PC-3 (cell line): ENCODE measurements at regions not wholly inside any gene's neighbourhood (a gene's known extent, or its start where the extent isn't known, plus 50 kb on each side); places are given as distances from the start of the nearest gene placed in this dataset.

Source experiments
- ATAC-seq: fragments of 200-7000 bp; cut with Tn5 transposase; 2 replicates; pipeline ENCODE4 v1.9.1; 2020; ENCODE audit warnings: mild to moderate bottlenecking, moderate library complexity
- BruUV-seq: library from RNA; stranded (reverse); fragments of 400-500 nt; replicated peaks from 2 replicates; lab custom pipeline; 2021; lab: Mats Ljungman, UMichigan
- CTCF ChIA-PET: fragments of 300-600 bp; sonication (Branson Sonifier 250); formaldehyde crosslinking; loops from one replicate; lab custom pipeline; 2022; ENCODE audit warnings: antibody characterized with exemption; lab: Charles Lee
- POLR2A ChIA-PET: fragments of 300-600 bp; sonication (Branson Sonifier 250); formaldehyde crosslinking; loops from one replicate; lab custom pipeline; 2022; ENCODE audit warnings: antibody characterized with exemption; ENCODE audit not compliant: unreplicated experiment; lab: Charles Lee
- DNase-seq: peaks from one replicate; pipeline ENCODE4 v3.0.0-alpha.2; 2015
- H2AFZ ChIP-seq: fragments of 300-600 bp; sonication (generic); 2 replicates; pipeline ENCODE4 v1.6.0; 2016; ENCODE audit warnings: antibody characterized with exemption, low read length
- H3F3A ChIP-seq: fragments of 300-600 bp; sonication (generic); one replicate; pipeline ENCODE4 v1.6.0; 2017; ENCODE audit warnings: antibody characterized with exemption, low read length, control low read depth, mild to moderate bottlenecking; ENCODE audit not compliant: unreplicated experiment
- H3K27ac ChIP-seq: fragments of 300-600 bp; sonication (generic); 2 replicates; pipeline ENCODE4 v1.5.1; 2016; ENCODE audit warnings: mild to moderate bottlenecking, low read length
- H3K27me3 ChIP-seq: fragments of 300-600 bp; sonication (generic); 2 replicates; pipeline ENCODE4 v1.6.1; 2016; ENCODE audit warnings: low read length, mixed read lengths
- H3K36me3 ChIP-seq: fragments of 300-600 bp; sonication (generic); 2 replicates; pipeline ENCODE4 v1.6.1; 2016; ENCODE audit warnings: low read depth, mixed run types, low read length, mixed read lengths
- H3K4me1 ChIP-seq: fragments of 300-600 bp; sonication (generic); 2 replicates; pipeline ENCODE4 v1.5.1; 2016; ENCODE audit warnings: low read length; ENCODE audit not compliant: insufficient read depth
- H3K4me2 ChIP-seq: fragments of 300-600 bp; sonication (generic); 2 replicates; pipeline ENCODE4 v1.6.0; 2016; ENCODE audit warnings: low read length
- H3K4me3 ChIP-seq: fragments of 300-600 bp; sonication (generic); 2 replicates; pipeline ENCODE4 v1.5.1; 2016; ENCODE audit warnings: mild to moderate bottlenecking, low read length, mixed read lengths
- H3K79me2 ChIP-seq: fragments of 300-600 bp; sonication (generic); 2 replicates; pipeline ENCODE4 v1.6.1; 2017; ENCODE audit warnings: low read length, mixed read lengths
- H3K9ac ChIP-seq: fragments of 300-600 bp; sonication (generic); 2 replicates; pipeline ENCODE4 v1.6.0; 2016; ENCODE audit warnings: mild to moderate bottlenecking, low read length
- H3K9me2 ChIP-seq: fragments of 300-600 bp; sonication (generic); replicated peaks from 2 replicates; pipeline ENCODE4 v1.6.1; 2016; ENCODE audit warnings: mixed run types, low read length, mixed read lengths
- H3K9me3 ChIP-seq: fragments of 300-600 bp; sonication (generic); 2 replicates; pipeline ENCODE4 v1.6.1; 2016; ENCODE audit warnings: low read length, mixed read lengths
- H4K20me1 ChIP-seq: fragments of 300-600 bp; sonication (generic); 2 replicates; pipeline ENCODE4 v1.6.1; 2016; ENCODE audit warnings: low read length, mixed read lengths
- CTCF ChIP-seq: fragments of 300-600 bp; sonication (generic); conservative IDR thresholded peaks from 2 replicates; pipeline ENCODE4 v1.5.1; 2017; ENCODE audit warnings: antibody characterized with exemption, low read depth, mild to moderate bottlenecking, low read length
- EZH2 ChIP-seq: fragments of 300-600 bp; sonication (generic); IDR thresholded peaks from one replicate; pipeline ENCODE4 v1.6.1; 2017; ENCODE audit warnings: antibody characterized with exemption, mild to moderate bottlenecking, low read length; ENCODE audit not compliant: unreplicated experiment
- EZH2phosphoT487 ChIP-seq: fragments of 300-600 bp; sonication (generic); IDR thresholded peaks from 2 replicates; pipeline ENCODE4 v1.6.1; 2018; ENCODE audit warnings: mild to moderate bottlenecking, antibody characterized with exemption, low read length, borderline replicate concordance
- intact Hi-C: fragments of 100-400 bp; cut with micrococcal nuclease; formaldehyde crosslinking; loops from 2 replicates; pipeline ENCODE4 v1.9.0; 2023

GRCh38 chr6:88458662-88459061, 292.5 kb upstream of the CNR1 start:
- H3K79me2 ChIP-seq = no peaks in the 10 kb centered on the region
- ATAC-seq = no peak
- no peaks in the 10 kb centered on the region for H3F3A ChIP-seq
- no peak overlapping the region for H2AFZ ChIP-seq
- ChIA-PET CTCF (no interaction called here), POLR2A (no interaction called here)
- H3K27me3 ChIP-seq = peaks cover 13% of the 10 kb centered on the region; the same call in 1 of the 2 replicates
- H3K4me2 ChIP-seq = no peak overlapping the region
- no peaks in the 10 kb centered on the region for H4K20me1 ChIP-seq
- no peak for TF ChIP-seq CTCF
- no peak for TF ChIP-seq EZH2
- no peak for TF ChIP-seq EZH2phosphoT487
- H3K27ac ChIP-seq = no peak overlapping the region
- intact Hi-C loops = no loop called here
- no peaks in the 10 kb centered on the region for H3K36me3 ChIP-seq
- no peak overlapping the region for H3K9ac ChIP-seq
- no TSS peak for BruUV-seq
- H3K9me2 ChIP-seq = no peaks in the 10 kb centered on the region
- no peaks in the 10 kb centered on the region for H3K4me1 ChIP-seq
- DNase-seq = no peak
- no peak overlapping the region for H3K4me3 ChIP-seq
- H3K9me3 ChIP-seq = no peaks in the 10 kb centered on the region

- TF ChIP-seq EZH2phosphoT487 (no peak), EZH2 (no peak)
- Histone ChIP-seq H3K4me2 (no peak overlapping the region), H3K9me3 (no peaks in the 10 kb centered on the region), H3K27ac (no peak overlapping the region), H3K4me3 (no peak overlapping the region), H3F3A (no peaks in the 10 kb centered on the region), H4K20me1 (no peaks in the 10 kb centered on the region), H3K9me2 (no peaks in the 10 kb centered on the region), H3K4me1 (no peaks in the 10 kb centered on the region), H3K79me2 (no peaks in the 10 kb centered on the region), H3K27me3 (peaks cover 3% of the 10 kb centered on the region; the same call in 1 of the 2 replicates), H2AFZ (no peak overlapping the region), H3K9ac (no peak overlapping the region), H3K36me3 (no peaks in the 10 kb centered on the region)
- BruUV-seq = no TSS peak
- intact Hi-C loops = no loop called here
- no peak for ATAC-seq
- POLR2A ChIA-PET = no interaction called here
- no peak for DNase-seq
- CTCF ChIA-PET = no interaction called here
Measured at GRCh38 chr6:88456221-88456859, 290.2 kb upstream of the CNR1 start.

- POLR2A ChIA-PET = no interaction called here
- DNase-seq (no peak), ATAC-seq (no peak)
- no peaks in the 10 kb centered on the region for H3K79me2 ChIP-seq
- no peak overlapping the region for H3K9ac ChIP-seq
- CTCF ChIA-PET = no interaction called here
- H3K9me3 ChIP-seq = no peaks in the 10 kb centered on the region
- BruUV-seq = no TSS peak
- no peak overlapping the region for H3K4me3 ChIP-seq
- H4K20me1 ChIP-seq = no peaks in the 10 kb centered on the region
- no peak overlapping the region for H3K4me2 ChIP-seq
- H3K27me3 ChIP-seq = peaks cover 3% of the 10 kb centered on the region; the same call in 1 of the 2 replicates
- no peaks in the 10 kb centered on the region for H3F3A ChIP-seq
- TF ChIP-seq CTCF (no peak), EZH2 (no peak), EZH2phosphoT487 (no peak)
- H2AFZ ChIP-seq = no peak overlapping the region
- no peaks in the 10 kb centered on the region for H3K9me2 ChIP-seq
- intact Hi-C loops = no loop called here
- no peak overlapping the region for H3K27ac ChIP-seq
- H3K4me1 ChIP-seq = no peaks in the 10 kb centered on the region
- H3K36me3 ChIP-seq = no peaks in the 10 kb centered on the region
Measured at GRCh38 chr6:88455317-88455716, 289.2 kb upstream of the CNR1 start.
